KMS-11 (cell line): ENCODE measurements at regions not wholly inside any gene's neighbourhood (a gene's known extent, or its start where the extent isn't known, plus 50 kb on each side); places are given as distances from the start of the nearest gene placed in this dataset.

ENCODE experiments used
- H2AFZ ChIP-seq: fragments of 200-600 bp; sonication (generic); 2 replicates; pipeline ENCODE4 v1.6.1; 2016; ENCODE audit warnings: antibody characterized with exemption, mixed run types, low read depth
- H3K27ac ChIP-seq: fragments of 200-600 bp; sonication (generic); 2 replicates; pipeline ENCODE4 v1.6.1; 2016; ENCODE audit warnings: mild to moderate bottlenecking, mixed run types
- H3K27me3 ChIP-seq: fragments of 200-600 bp; sonication (generic); 2 replicates; pipeline ENCODE4 v1.6.1; 2017; ENCODE audit warnings: mild to moderate bottlenecking, low read depth, mixed run types, moderate library complexity; ENCODE audit not compliant: insufficient read depth
- H3K36me3 ChIP-seq: fragments of 200-600 bp; sonication (generic); 2 replicates; pipeline ENCODE4 v1.6.1; 2017; ENCODE audit warnings: mild to moderate bottlenecking, mixed run types; ENCODE audit not compliant: insufficient read depth
- H3K4me1 ChIP-seq: fragments of 200-600 bp; sonication (generic); 2 replicates; pipeline ENCODE4 v1.6.1; 2016; ENCODE audit warnings: mild to moderate bottlenecking, low read depth, mixed run types; ENCODE audit not compliant: poor library complexity, severe bottlenecking
- H3K4me2 ChIP-seq: fragments of 200-600 bp; sonication (generic); 2 replicates; pipeline ENCODE4 v1.7.0; 2016; ENCODE audit warnings: mild to moderate bottlenecking, mixed run types
- H3K4me3 ChIP-seq: fragments of 200-600 bp; sonication (generic); IDR thresholded peaks from 2 replicates; pipeline ENCODE4 v1.6.1; 2017; ENCODE audit warnings: low read depth, low read length, mixed read lengths; ENCODE audit not compliant: insufficient read depth
- H3K79me2 ChIP-seq: fragments of 200-600 bp; sonication (generic); 2 replicates; pipeline ENCODE4 v1.6.1; 2016; ENCODE audit warnings: low read depth, mixed run types; ENCODE audit not compliant: insufficient read depth
- H3K9ac ChIP-seq: fragments of 200-600 bp; sonication (generic); 2 replicates; pipeline ENCODE4 v1.6.1; 2016; ENCODE audit warnings: mild to moderate bottlenecking, mixed run types
- H4K20me1 ChIP-seq: fragments of 200-600 bp; sonication (generic); 2 replicates; pipeline ENCODE4 v1.6.1; 2016; ENCODE audit warnings: mild to moderate bottlenecking, mixed run types; ENCODE audit not compliant: insufficient read depth
- TF ChIP-seq, protein P1 (sequence below): fragments of 200-600 bp; sonication (generic); conservative IDR thresholded peaks from 2 replicates; pipeline ENCODE4 v1.6.1; 2017; ENCODE audit warnings: low read depth, mild to moderate bottlenecking, antibody characterized with exemption, low read length, moderate library complexity, mixed read lengths

DNA sequence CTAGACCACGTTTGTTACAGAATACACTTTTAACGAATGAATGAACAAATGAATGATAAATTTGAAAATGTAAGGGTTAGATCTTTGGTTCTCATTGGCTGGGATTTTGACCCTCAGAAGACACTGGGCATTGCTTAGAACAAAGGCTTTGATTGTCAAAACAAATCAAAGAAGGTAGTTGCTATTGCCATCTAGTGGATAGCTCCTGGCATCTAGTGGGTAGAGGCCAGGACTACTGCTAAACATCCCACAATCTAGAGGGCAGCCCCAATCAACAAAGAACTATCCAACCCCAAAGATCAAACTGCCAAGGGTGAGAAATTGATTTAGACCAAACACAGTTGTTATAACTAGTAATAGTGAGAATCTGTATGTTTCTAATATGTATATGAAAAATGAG is 552.3 kb downstream of the KCNJ3 start:
- TF ChIP-seq, protein P1, sequence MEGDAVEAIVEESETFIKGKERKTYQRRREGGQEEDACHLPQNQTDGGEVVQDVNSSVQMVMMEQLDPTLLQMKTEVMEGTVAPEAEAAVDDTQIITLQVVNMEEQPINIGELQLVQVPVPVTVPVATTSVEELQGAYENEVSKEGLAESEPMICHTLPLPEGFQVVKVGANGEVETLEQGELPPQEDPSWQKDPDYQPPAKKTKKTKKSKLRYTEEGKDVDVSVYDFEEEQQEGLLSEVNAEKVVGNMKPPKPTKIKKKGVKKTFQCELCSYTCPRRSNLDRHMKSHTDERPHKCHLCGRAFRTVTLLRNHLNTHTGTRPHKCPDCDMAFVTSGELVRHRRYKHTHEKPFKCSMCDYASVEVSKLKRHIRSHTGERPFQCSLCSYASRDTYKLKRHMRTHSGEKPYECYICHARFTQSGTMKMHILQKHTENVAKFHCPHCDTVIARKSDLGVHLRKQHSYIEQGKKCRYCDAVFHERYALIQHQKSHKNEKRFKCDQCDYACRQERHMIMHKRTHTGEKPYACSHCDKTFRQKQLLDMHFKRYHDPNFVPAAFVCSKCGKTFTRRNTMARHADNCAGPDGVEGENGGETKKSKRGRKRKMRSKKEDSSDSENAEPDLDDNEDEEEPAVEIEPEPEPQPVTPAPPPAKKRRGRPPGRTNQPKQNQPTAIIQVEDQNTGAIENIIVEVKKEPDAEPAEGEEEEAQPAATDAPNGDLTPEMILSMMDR = peak; percentile 69
- Histone ChIP-seq H3K27ac (no peak overlapping the region), H3K4me1 (no peaks in the 10 kb centered on the region), H3K4me3 (no peak overlapping the region), H3K9ac (no peak overlapping the region), H3K36me3 (no peaks in the 10 kb centered on the region), H3K27me3 (no peaks in the 10 kb centered on the region), H3K79me2 (no peaks in the 10 kb centered on the region), H4K20me1 (no peaks in the 10 kb centered on the region), H2AFZ (no peak overlapping the region), H3K4me2 (no peak overlapping the region)

DNA sequence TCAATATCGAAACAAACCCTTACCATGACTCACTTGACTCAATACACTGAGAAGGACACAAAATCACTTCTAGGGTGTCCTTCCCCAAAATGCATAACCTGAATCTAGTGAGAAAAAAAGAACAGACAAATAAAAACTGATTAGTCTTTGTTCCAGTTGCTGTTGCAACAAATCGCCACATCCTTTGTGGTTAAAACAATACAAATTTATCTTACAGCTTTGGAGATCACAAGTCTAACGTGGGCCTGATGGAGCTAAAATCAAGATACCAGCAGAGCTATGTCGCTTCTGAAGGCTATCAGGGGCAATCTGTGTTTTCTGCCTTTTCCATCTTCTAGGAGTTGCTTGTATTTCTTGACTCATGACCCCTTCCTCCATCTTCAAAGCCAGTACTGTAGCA is 541.7 kb downstream of the KCNJ3 start:
- Histone ChIP-seq H4K20me1 (no peaks in the 10 kb centered on the region), H3K4me3 (no peak overlapping the region), H3K27me3 (no peaks in the 10 kb centered on the region), H3K36me3 (no peaks in the 10 kb centered on the region), H3K27ac (no peak overlapping the region), H3K4me1 (no peaks in the 10 kb centered on the region), H3K79me2 (no peaks in the 10 kb centered on the region), H2AFZ (no peak overlapping the region), H3K9ac (no peak overlapping the region), H3K4me2 (no peak overlapping the region)
- TF ChIP-seq, protein P1 = no peak

DNA sequence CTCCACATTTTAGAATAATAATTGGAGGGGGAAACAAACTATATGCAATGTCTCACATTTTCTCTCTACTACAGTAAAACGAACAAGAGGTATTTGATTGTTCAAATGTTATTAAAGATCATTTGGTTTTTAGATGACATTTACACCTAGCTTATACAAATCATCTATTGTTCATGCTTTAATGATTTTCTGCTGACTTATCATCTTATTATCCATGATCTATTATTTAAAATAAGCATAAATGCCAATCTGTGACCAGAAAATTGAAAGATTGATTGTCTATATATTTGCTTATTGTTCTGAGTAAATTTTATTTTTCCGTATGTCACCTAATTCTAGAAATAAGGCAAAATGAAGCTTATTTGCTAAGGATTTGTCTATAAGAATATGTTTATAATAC is 537.2 kb downstream of the KCNJ3 start:
- Histone ChIP-seq H3K79me2 (no peaks in the 10 kb centered on the region), H2AFZ (no peak overlapping the region), H3K9ac (no peak overlapping the region), H3K4me2 (no peak overlapping the region), H3K4me3 (no peak overlapping the region), H3K27ac (no peak overlapping the region), H3K36me3 (no peaks in the 10 kb centered on the region), H3K4me1 (no peaks in the 10 kb centered on the region), H4K20me1 (no peaks in the 10 kb centered on the region), H3K27me3 (no peaks in the 10 kb centered on the region)
- TF ChIP-seq, protein P1 = no peak

DNA sequence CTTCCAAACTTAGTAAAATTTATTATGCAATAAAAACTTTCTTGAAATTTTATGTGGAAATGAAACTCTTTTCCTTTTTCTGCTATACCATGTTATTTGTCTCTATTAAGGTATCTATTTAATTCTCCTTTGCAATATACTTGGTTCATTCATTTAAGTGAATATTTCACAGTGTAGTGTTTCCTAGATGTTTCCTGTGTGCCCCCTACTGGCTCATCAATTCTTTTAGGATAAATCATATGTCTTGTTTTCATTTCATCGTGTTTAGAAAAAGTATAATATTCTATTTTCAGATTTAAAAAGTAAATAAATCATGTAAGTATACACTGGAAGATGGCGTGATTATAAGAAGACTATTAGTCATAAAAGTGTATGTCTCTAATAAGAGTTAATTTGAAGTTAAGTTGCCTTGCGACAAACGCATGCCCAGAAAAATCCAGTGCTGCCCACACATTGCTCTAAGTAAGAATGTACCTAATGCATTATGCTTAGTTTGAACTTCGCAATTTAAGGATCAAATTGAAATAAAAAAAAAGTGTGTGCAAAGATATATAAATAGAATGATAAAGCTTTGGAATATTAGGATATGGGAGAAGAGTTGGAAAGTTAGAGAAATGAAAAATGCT is 525.4 kb downstream of the KCNJ3 start:
- Histone ChIP-seq H3K79me2 (no peaks in the 10 kb centered on the region), H3K4me3 (no peak overlapping the region), H3K9ac (no peak overlapping the region), H3K36me3 (no peaks in the 10 kb centered on the region), H3K27me3 (no peaks in the 10 kb centered on the region), H3K4me2 (no peak overlapping the region), H3K27ac (no peak overlapping the region), H4K20me1 (no peaks in the 10 kb centered on the region), H3K4me1 (peaks cover 11% of the 10 kb centered on the region), H2AFZ (no peak overlapping the region)
- TF ChIP-seq, protein P1 = peak; percentile 84
